PC-3 (cell line): ENCODE measurements at regions not wholly inside any gene's neighbourhood (a gene's known extent, or its start where the extent isn't known, plus 50 kb on each side); places are given as distances from the start of the nearest gene placed in this dataset.

Experiments
- ATAC-seq: fragments of 200-7000 bp; cut with Tn5 transposase; 2 replicates; pipeline ENCODE4 v1.9.1; 2020; ENCODE audit warnings: mild to moderate bottlenecking, moderate library complexity
- BruUV-seq: library from RNA; stranded (reverse); fragments of 400-500 nt; replicated peaks from 2 replicates; lab custom pipeline; 2021; lab: Mats Ljungman, UMichigan
- CTCF ChIA-PET: fragments of 300-600 bp; sonication (Branson Sonifier 250); formaldehyde crosslinking; loops from one replicate; lab custom pipeline; 2022; ENCODE audit warnings: antibody characterized with exemption; lab: Charles Lee
- POLR2A ChIA-PET: fragments of 300-600 bp; sonication (Branson Sonifier 250); formaldehyde crosslinking; loops from one replicate; lab custom pipeline; 2022; ENCODE audit warnings: antibody characterized with exemption; ENCODE audit not compliant: unreplicated experiment; lab: Charles Lee
- DNase-seq: peaks from one replicate; pipeline ENCODE4 v3.0.0-alpha.2; 2015
- H2AFZ ChIP-seq: fragments of 300-600 bp; sonication (generic); 2 replicates; pipeline ENCODE4 v1.6.0; 2016; ENCODE audit warnings: antibody characterized with exemption, low read length
- H3F3A ChIP-seq: fragments of 300-600 bp; sonication (generic); one replicate; pipeline ENCODE4 v1.6.0; 2017; ENCODE audit warnings: antibody characterized with exemption, low read length, control low read depth, mild to moderate bottlenecking; ENCODE audit not compliant: unreplicated experiment
- H3K27ac ChIP-seq: fragments of 300-600 bp; sonication (generic); 2 replicates; pipeline ENCODE4 v1.5.1; 2016; ENCODE audit warnings: mild to moderate bottlenecking, low read length
- H3K27me3 ChIP-seq: fragments of 300-600 bp; sonication (generic); 2 replicates; pipeline ENCODE4 v1.6.1; 2016; ENCODE audit warnings: low read length, mixed read lengths
- H3K36me3 ChIP-seq: fragments of 300-600 bp; sonication (generic); 2 replicates; pipeline ENCODE4 v1.6.1; 2016; ENCODE audit warnings: low read depth, mixed run types, low read length, mixed read lengths
- H3K4me1 ChIP-seq: fragments of 300-600 bp; sonication (generic); 2 replicates; pipeline ENCODE4 v1.5.1; 2016; ENCODE audit warnings: low read length; ENCODE audit not compliant: insufficient read depth
- H3K4me2 ChIP-seq: fragments of 300-600 bp; sonication (generic); 2 replicates; pipeline ENCODE4 v1.6.0; 2016; ENCODE audit warnings: low read length
- H3K4me3 ChIP-seq: fragments of 300-600 bp; sonication (generic); 2 replicates; pipeline ENCODE4 v1.5.1; 2016; ENCODE audit warnings: mild to moderate bottlenecking, low read length, mixed read lengths
- H3K79me2 ChIP-seq: fragments of 300-600 bp; sonication (generic); 2 replicates; pipeline ENCODE4 v1.6.1; 2017; ENCODE audit warnings: low read length, mixed read lengths
- H3K9ac ChIP-seq: fragments of 300-600 bp; sonication (generic); 2 replicates; pipeline ENCODE4 v1.6.0; 2016; ENCODE audit warnings: mild to moderate bottlenecking, low read length
- H3K9me2 ChIP-seq: fragments of 300-600 bp; sonication (generic); replicated peaks from 2 replicates; pipeline ENCODE4 v1.6.1; 2016; ENCODE audit warnings: mixed run types, low read length, mixed read lengths
- H3K9me3 ChIP-seq: fragments of 300-600 bp; sonication (generic); 2 replicates; pipeline ENCODE4 v1.6.1; 2016; ENCODE audit warnings: low read length, mixed read lengths
- H4K20me1 ChIP-seq: fragments of 300-600 bp; sonication (generic); 2 replicates; pipeline ENCODE4 v1.6.1; 2016; ENCODE audit warnings: low read length, mixed read lengths
- EZH2 ChIP-seq: fragments of 300-600 bp; sonication (generic); IDR thresholded peaks from one replicate; pipeline ENCODE4 v1.6.1; 2017; ENCODE audit warnings: antibody characterized with exemption, mild to moderate bottlenecking, low read length; ENCODE audit not compliant: unreplicated experiment
- EZH2phosphoT487 ChIP-seq: fragments of 300-600 bp; sonication (generic); IDR thresholded peaks from 2 replicates; pipeline ENCODE4 v1.6.1; 2018; ENCODE audit warnings: mild to moderate bottlenecking, antibody characterized with exemption, low read length, borderline replicate concordance
- intact Hi-C: fragments of 100-400 bp; cut with micrococcal nuclease; formaldehyde crosslinking; loops from 2 replicates; pipeline ENCODE4 v1.9.0; 2023
- TF ChIP-seq, protein P1 (sequence below): fragments of 300-600 bp; sonication (generic); conservative IDR thresholded peaks from 2 replicates; pipeline ENCODE4 v1.5.1; 2017; ENCODE audit warnings: antibody characterized with exemption, low read depth, mild to moderate bottlenecking, low read length

DNA sequence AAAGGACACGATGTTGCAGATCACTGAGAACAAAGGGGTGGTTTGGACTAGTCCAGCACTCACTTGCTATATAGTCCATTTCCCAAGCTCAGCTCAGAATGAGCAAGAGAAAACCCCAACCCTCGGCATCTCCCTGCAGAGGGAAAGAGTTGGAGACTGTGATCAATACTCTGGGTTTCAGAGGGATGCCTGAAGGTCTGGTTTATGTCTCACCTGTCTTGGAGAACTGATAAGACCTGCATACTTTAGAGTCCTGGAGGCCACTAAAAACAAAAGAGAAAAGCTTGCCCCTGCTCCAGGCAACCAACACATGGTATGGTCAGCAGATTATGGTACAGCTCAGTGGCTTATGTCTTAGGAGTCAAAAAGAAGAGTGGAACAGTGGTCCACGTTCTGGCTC is 1006.9 kb downstream of the CDH9 start:
- TF ChIP-seq, protein P1, sequence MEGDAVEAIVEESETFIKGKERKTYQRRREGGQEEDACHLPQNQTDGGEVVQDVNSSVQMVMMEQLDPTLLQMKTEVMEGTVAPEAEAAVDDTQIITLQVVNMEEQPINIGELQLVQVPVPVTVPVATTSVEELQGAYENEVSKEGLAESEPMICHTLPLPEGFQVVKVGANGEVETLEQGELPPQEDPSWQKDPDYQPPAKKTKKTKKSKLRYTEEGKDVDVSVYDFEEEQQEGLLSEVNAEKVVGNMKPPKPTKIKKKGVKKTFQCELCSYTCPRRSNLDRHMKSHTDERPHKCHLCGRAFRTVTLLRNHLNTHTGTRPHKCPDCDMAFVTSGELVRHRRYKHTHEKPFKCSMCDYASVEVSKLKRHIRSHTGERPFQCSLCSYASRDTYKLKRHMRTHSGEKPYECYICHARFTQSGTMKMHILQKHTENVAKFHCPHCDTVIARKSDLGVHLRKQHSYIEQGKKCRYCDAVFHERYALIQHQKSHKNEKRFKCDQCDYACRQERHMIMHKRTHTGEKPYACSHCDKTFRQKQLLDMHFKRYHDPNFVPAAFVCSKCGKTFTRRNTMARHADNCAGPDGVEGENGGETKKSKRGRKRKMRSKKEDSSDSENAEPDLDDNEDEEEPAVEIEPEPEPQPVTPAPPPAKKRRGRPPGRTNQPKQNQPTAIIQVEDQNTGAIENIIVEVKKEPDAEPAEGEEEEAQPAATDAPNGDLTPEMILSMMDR, result no peak
- no peak for TF ChIP-seq EZH2
- TF ChIP-seq EZH2phosphoT487, result no peak
- Histone ChIP-seq H2AFZ (no peak overlapping the region), H3K9ac (no peak overlapping the region), H3F3A (no peaks in the 10 kb centered on the region), H3K79me2 (no peaks in the 10 kb centered on the region), H3K27ac (no peak overlapping the region), H3K9me2 (no peaks in the 10 kb centered on the region), H3K4me3 (no peak overlapping the region), H3K27me3 (no peaks in the 10 kb centered on the region), H3K36me3 (no peaks in the 10 kb centered on the region), H3K4me1 (no peaks in the 10 kb centered on the region), H3K4me2 (no peak overlapping the region), H4K20me1 (no peaks in the 10 kb centered on the region), H3K9me3 (no peaks in the 10 kb centered on the region)
- DNase-seq (no peak), ATAC-seq (no peak)
- intact Hi-C loops, result no loop called here
- ChIA-PET POLR2A (no interaction called here), CTCF (no interaction called here)
- no TSS peak for BruUV-seq

DNA sequence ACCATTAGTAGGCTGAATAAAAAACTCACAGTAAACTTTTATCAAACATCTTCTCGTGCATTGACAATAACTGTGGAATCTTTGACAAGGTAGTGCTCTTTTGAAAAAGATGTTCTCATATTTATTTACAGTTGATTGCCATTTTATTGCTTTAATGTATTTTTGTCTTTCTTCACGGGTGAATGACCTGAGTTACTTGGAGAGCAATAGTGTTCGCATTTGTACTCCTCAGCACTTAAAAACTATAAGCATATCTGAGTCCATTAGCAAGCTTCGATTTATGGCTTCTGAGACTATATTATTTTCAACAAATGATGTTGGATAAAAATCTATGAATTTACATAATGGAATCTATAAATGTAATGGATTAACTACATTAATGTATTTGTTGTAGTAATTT is 1012.3 kb downstream of the CDH9 start:
- intact Hi-C loops, result no loop called here
- Histone ChIP-seq H4K20me1 (no peaks in the 10 kb centered on the region), H3K9me2 (no peaks in the 10 kb centered on the region), H3K27me3 (no peaks in the 10 kb centered on the region), H3K79me2 (no peaks in the 10 kb centered on the region), H3K36me3 (no peaks in the 10 kb centered on the region), H2AFZ (no peak overlapping the region), H3K27ac (no peak overlapping the region), H3K9ac (no peak overlapping the region), H3K4me1 (no peaks in the 10 kb centered on the region), H3K4me2 (no peak overlapping the region), H3F3A (no peaks in the 10 kb centered on the region), H3K4me3 (no peak overlapping the region), H3K9me3 (no peaks in the 10 kb centered on the region)
- ChIA-PET POLR2A (no interaction called here), CTCF (interaction anchor here (0.7 kb wide), 1 partner anchor 906 kb away, joined by 3 read pairs; no protein-coding TSS in a partner anchor)
- no peak for TF ChIP-seq EZH2phosphoT487
- TF ChIP-seq, protein P1, result no peak
- no peak for TF ChIP-seq EZH2
- ATAC-seq (no peak), DNase-seq (no peak)
- no TSS peak for BruUV-seq

DNA sequence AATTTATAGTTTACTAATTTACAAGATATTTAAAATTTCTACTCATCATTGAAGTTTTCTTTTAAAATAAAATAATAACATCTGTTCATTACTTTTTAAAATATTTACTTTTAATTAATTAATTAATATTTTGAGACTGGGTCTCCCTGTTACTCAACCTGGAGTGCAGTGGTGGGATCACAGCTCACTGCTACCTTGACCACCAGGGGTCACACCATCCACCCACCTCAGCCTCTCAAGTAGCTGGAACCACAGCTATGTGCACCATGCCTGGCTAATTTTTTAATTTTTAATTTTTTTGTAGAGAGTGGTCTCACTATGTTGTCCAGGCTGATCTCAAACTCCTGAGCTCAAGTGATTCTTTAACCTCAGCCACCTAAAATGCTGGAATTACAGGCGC is 1013.6 kb downstream of the CDH9 start:
- ChIA-PET CTCF (interaction anchor here (0.5 to 1.0 kb wide), 2 partner anchors 322 to 677 kb away, joined by 3 to 10 read pairs; no protein-coding TSS in a partner anchor), POLR2A (no interaction called here)
- no peaks in the 10 kb centered on the region for H3K9me3 ChIP-seq
- ATAC-seq, result peak; percentile 73
- no peaks in the 10 kb centered on the region for H3K36me3 ChIP-seq
- H4K20me1 ChIP-seq, result no peaks in the 10 kb centered on the region
- no peak overlapping the region for H3K4me2 ChIP-seq
- H3K9ac ChIP-seq, result no peak overlapping the region
- DNase-seq, result peak; percentile 43
- no peaks in the 10 kb centered on the region for H3K79me2 ChIP-seq
- H3K27me3 ChIP-seq, result no peaks in the 10 kb centered on the region
- H3F3A ChIP-seq, result no peaks in the 10 kb centered on the region
- BruUV-seq, result no TSS peak
- TF ChIP-seq EZH2phosphoT487, result no peak
- TF ChIP-seq, protein P1, result peak; percentile 45; the same call in 1 of the 2 replicates
- TF ChIP-seq EZH2, result no peak
- H3K9me2 ChIP-seq, result no peaks in the 10 kb centered on the region
- intact Hi-C loops, result loop anchor here (1.0 to 5.0 kb wide), 3 partner anchors 305 to 676 kb away; no protein-coding TSS in a partner anchor
- no peak overlapping the region for H2AFZ ChIP-seq
- H3K4me1 ChIP-seq, result no peaks in the 10 kb centered on the region
- H3K4me3 ChIP-seq, result no peak overlapping the region
- no peak overlapping the region for H3K27ac ChIP-seq
